Neural progenitor cell (in vitro differentiated cells): ENCODE measurements at regions not wholly inside any gene's neighbourhood (a gene's known extent, or its start where the extent isn't known, plus 50 kb on each side); places are given as distances from the start of the nearest gene placed in this dataset.

ENCODE experiments used
- DNase-seq: peaks from one replicate; pipeline ENCODE4 v3.0.0-alpha.2; 2016; ENCODE audit warnings: low spot score
- H2AFZ ChIP-seq: fragments of 200-600 bp; sonication (generic); replicated peaks from 2 replicates; pipeline ENCODE4 v1.6.1; 2016; ENCODE audit warnings: antibody characterized with exemption
- H3F3A ChIP-seq: fragments of 200-600 bp; sonication (generic); 2 replicates; pipeline ENCODE4 v1.6.1; 2016; ENCODE audit warnings: antibody characterized with exemption, low read depth
- H3K27ac ChIP-seq: fragments of 200-600 bp; sonication (generic); 2 replicates; pipeline ENCODE4 v1.5.1; 2016; ENCODE audit warnings: mild to moderate bottlenecking
- H3K27me3 ChIP-seq: fragments of 200-600 bp; sonication (generic); 2 replicates; pipeline ENCODE4 v1.6.1; 2016; ENCODE audit warnings: mild to moderate bottlenecking, moderate library complexity
- H3K36me3 ChIP-seq: fragments of 200-600 bp; sonication (generic); 2 replicates; pipeline ENCODE4 v1.5.1; 2016
- H3K4me1 ChIP-seq: fragments of 200-600 bp; sonication (generic); 2 replicates; pipeline ENCODE4 v1.6.1; 2016; ENCODE audit warnings: mixed run types
- H3K4me2 ChIP-seq: fragments of 200-600 bp; sonication (generic); 2 replicates; pipeline ENCODE4 v1.6.1; 2016
- H3K4me3 ChIP-seq: fragments of 200-600 bp; sonication (generic); 2 replicates; pipeline ENCODE4 v1.5.1; 2016
- H3K79me2 ChIP-seq: fragments of 200-600 bp; sonication (generic); 2 replicates; pipeline ENCODE4 v1.6.1; 2016; ENCODE audit warnings: low read depth
- H3K9ac ChIP-seq: fragments of 200-600 bp; sonication (generic); 2 replicates; pipeline ENCODE4 v1.6.1; 2016
- H3K9me3 ChIP-seq: fragments of 200-600 bp; sonication (generic); 2 replicates; pipeline ENCODE4 v1.5.1; 2016; ENCODE audit warnings: low read depth
- H4K20me1 ChIP-seq: fragments of 200-600 bp; sonication (generic); 2 replicates; pipeline ENCODE4 v1.6.1; 2016; ENCODE audit warnings: low read depth
- H3K27ac Mint-ChIP-seq: 3 replicates; pipeline ENCODE4 v1.8.0; 2021; ENCODE audit warnings: mixed read lengths
- H3K27me3 Mint-ChIP-seq: 2 replicates; pipeline ENCODE4 v1.8.0; 2022; ENCODE audit warnings: low read depth, mild to moderate bottlenecking, inconsistent platforms, moderate library complexity, mixed read lengths; ENCODE audit not compliant: insufficient read depth
- H3K36me3 Mint-ChIP-seq: 3 replicates; pipeline ENCODE4 v1.8.0; 2021; ENCODE audit warnings: mixed read lengths
- H3K4me1 Mint-ChIP-seq: 3 replicates; pipeline ENCODE4 v1.8.0; 2021; ENCODE audit warnings: mixed read lengths
- H3K4me3 Mint-ChIP-seq: 3 replicates; pipeline ENCODE4 v1.8.0; 2021; ENCODE audit warnings: mild to moderate bottlenecking, moderate library complexity, mixed read lengths
- H3K9me3 Mint-ChIP-seq: 3 replicates; pipeline ENCODE4 v1.8.0; 2020; ENCODE audit warnings: mixed read lengths
- CTCF ChIP-seq: fragments of 200-600 bp; sonication (generic); IDR thresholded peaks from 2 replicates; pipeline ENCODE4 v1.5.1; 2017; ENCODE audit warnings: antibody characterized with exemption, mild to moderate bottlenecking
- EZH2 ChIP-seq: fragments of 200-600 bp; sonication (generic); IDR thresholded peaks from 2 replicates; pipeline ENCODE4 v1.6.1; 2017; ENCODE audit warnings: antibody characterized with exemption, mild to moderate bottlenecking, moderate library complexity
- EZH2phosphoT487 ChIP-seq: fragments of 200-600 bp; sonication (generic); IDR thresholded peaks from 2 replicates; pipeline ENCODE4 v1.6.1; 2017; ENCODE audit warnings: antibody characterized with exemption

- Histone ChIP-seq H3K4me1 (no peaks in the 10 kb centered on the region), H3F3A (no peaks in the 10 kb centered on the region), H3K27me3 (no peaks in the 10 kb centered on the region), H4K20me1 (no peaks in the 10 kb centered on the region), H2AFZ (no peak overlapping the region), H3K9ac (no peak overlapping the region), H3K27ac (no peak overlapping the region), H3K9me3 (no peaks in the 10 kb centered on the region), H3K4me2 (no peak overlapping the region), H3K36me3 (no peaks in the 10 kb centered on the region), H3K79me2 (no peaks in the 10 kb centered on the region), H3K4me3 (no peak overlapping the region)
- H3K27ac Mint-ChIP-seq: no peak overlapping the region
- DNase-seq: no peak
- no peak overlapping the region for H3K4me3 Mint-ChIP-seq
- H3K9me3 Mint-ChIP-seq: peaks cover 1% of the 10 kb centered on the region
- peaks cover 6% of the 10 kb centered on the region for H3K27me3 Mint-ChIP-seq
- H3K36me3 Mint-ChIP-seq: no peaks in the 10 kb centered on the region
- TF ChIP-seq CTCF: no peak
- TF ChIP-seq EZH2: no peak
- no peak for TF ChIP-seq EZH2phosphoT487
- no peaks in the 10 kb centered on the region for H3K4me1 Mint-ChIP-seq
Measured at GRCh38 chr2:60054571-60055340, 498.7 kb downstream of the BCL11A start.

GRCh38 chr2:60053791-60054190 is 499.7 kb downstream of the BCL11A start:
- H3K27me3 Mint-ChIP-seq: peaks cover 6% of the 10 kb centered on the region
- no peak for DNase-seq
- Histone ChIP-seq H3K4me1 (no peaks in the 10 kb centered on the region), H3K79me2 (no peaks in the 10 kb centered on the region), H4K20me1 (no peaks in the 10 kb centered on the region), H3K36me3 (no peaks in the 10 kb centered on the region), H3F3A (no peaks in the 10 kb centered on the region), H3K4me2 (no peak overlapping the region), H3K27ac (no peak overlapping the region), H3K4me3 (no peak overlapping the region), H3K27me3 (no peaks in the 10 kb centered on the region), H2AFZ (no peak overlapping the region), H3K9ac (no peak overlapping the region), H3K9me3 (no peaks in the 10 kb centered on the region)
- no peaks in the 10 kb centered on the region for H3K4me1 Mint-ChIP-seq
- peaks cover 1% of the 10 kb centered on the region for H3K9me3 Mint-ChIP-seq
- TF ChIP-seq CTCF: no peak
- no peak for TF ChIP-seq EZH2phosphoT487
- no peak for TF ChIP-seq EZH2
- H3K4me3 Mint-ChIP-seq: no peak overlapping the region
- no peak overlapping the region for H3K27ac Mint-ChIP-seq
- H3K36me3 Mint-ChIP-seq: no peaks in the 10 kb centered on the region

GRCh38 chr2:60052601-60053000 is 500.9 kb downstream of the BCL11A start:
- no peak overlapping the region for H3K4me2 ChIP-seq
- no peak overlapping the region for H3K27ac ChIP-seq
- H3K27me3 ChIP-seq: no peaks in the 10 kb centered on the region
- Mint-ChIP-seq H3K36me3 (no peaks in the 10 kb centered on the region), H3K4me1 (no peaks in the 10 kb centered on the region), H3K9me3 (peaks cover 1% of the 10 kb centered on the region), H3K27me3 (peaks cover 6% of the 10 kb centered on the region), H3K4me3 (no peak overlapping the region), H3K27ac (no peak overlapping the region)
- H3K9ac ChIP-seq: no peak overlapping the region
- H4K20me1 ChIP-seq: no peaks in the 10 kb centered on the region
- no peaks in the 10 kb centered on the region for H3F3A ChIP-seq
- no peak overlapping the region for H2AFZ ChIP-seq
- no peaks in the 10 kb centered on the region for H3K36me3 ChIP-seq
- no peaks in the 10 kb centered on the region for H3K4me1 ChIP-seq
- H3K9me3 ChIP-seq: no peaks in the 10 kb centered on the region
- TF ChIP-seq EZH2phosphoT487: no peak
- no peak overlapping the region for H3K4me3 ChIP-seq
- no peak for DNase-seq
- H3K79me2 ChIP-seq: no peaks in the 10 kb centered on the region

- no peaks in the 10 kb centered on the region for H3K36me3 Mint-ChIP-seq
- Histone ChIP-seq H3K4me2 (no peak overlapping the region), H3K9ac (no peak overlapping the region), H4K20me1 (no peaks in the 10 kb centered on the region), H3K4me3 (no peak overlapping the region), H3K4me1 (no peaks in the 10 kb centered on the region), H3K9me3 (no peaks in the 10 kb centered on the region), H3K27me3 (no peaks in the 10 kb centered on the region), H3K36me3 (no peaks in the 10 kb centered on the region), H2AFZ (no peak overlapping the region), H3K79me2 (no peaks in the 10 kb centered on the region), H3F3A (no peaks in the 10 kb centered on the region), H3K27ac (no peak overlapping the region)
- H3K27ac Mint-ChIP-seq: no peak overlapping the region
- no peak for TF ChIP-seq CTCF
- no peak for TF ChIP-seq EZH2phosphoT487
- no peak for TF ChIP-seq EZH2
- peaks cover 6% of the 10 kb centered on the region for H3K27me3 Mint-ChIP-seq
- H3K4me1 Mint-ChIP-seq: no peaks in the 10 kb centered on the region
- DNase-seq: no peak
- no peak overlapping the region for H3K4me3 Mint-ChIP-seq
- H3K9me3 Mint-ChIP-seq: peaks cover 1% of the 10 kb centered on the region
Measured at GRCh38 chr2:60051991-60052390, 501.5 kb downstream of the BCL11A start.
